Right ventricle myocardium superior (tissue), 1 donor: ENCODE measurements at regions not wholly inside any gene's neighbourhood (a gene's known extent, or its start where the extent isn't known, plus 50 kb on each side); places are given as distances from the start of the nearest gene placed in this dataset.
"Not testable (repeated sequence)": the region's sequence is repeated elsewhere in the genome, so short reads cannot be mapped to it uniquely, and the experiment has no call there.

Experiments
- ATAC-seq: fragments of 200-7000 bp; cut with Tn5 transposase; one replicate; pipeline ENCODE4 v1.9.1; 2020; ENCODE audit warnings: mild to moderate bottlenecking; ENCODE audit not compliant: poor library complexity
- DNase-seq: peaks from one replicate; pipeline ENCODE4 v3.0.0-alpha.2; 2020
- intact Hi-C: fragments of 100-400 bp; cut with DNase I; formaldehyde crosslinking; loops from one replicate; pipeline ENCODE4 v1.11.2; 2022
- donor health status: DM: no; HTN: yes; CAD: no; lungs with severe emphysema.

DNA sequence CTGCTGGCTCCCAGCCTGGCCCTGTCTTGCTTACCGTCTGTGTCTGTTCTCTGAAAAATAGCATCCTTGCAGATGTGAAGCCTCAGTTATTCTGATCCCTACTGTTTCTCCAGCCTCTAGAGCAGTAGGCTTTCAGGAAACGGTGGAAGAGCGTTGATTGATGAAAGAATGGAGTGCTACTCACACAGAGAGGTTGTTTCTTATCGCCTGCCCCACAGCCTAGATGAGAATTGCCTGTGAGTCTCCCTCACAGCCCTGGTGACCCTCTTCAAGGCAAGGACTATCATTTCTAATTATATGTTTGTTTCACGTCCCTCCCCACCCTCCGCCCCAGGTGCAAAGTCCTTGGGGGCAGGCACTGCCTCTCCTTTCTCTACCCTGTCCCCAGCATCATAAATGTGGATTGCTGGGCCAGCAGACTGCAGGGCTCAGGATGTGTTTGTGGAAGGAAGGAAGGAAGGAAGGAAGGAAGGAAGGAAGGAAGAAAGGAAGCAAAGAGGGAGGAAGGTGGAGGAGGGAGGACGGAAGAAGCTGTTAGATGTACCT is 575.3 kb upstream of the B3GAT1 start:
- DNase-seq, result no peak
- intact Hi-C loops, result no loop called here
- no peak for ATAC-seq

GRCh38 chr11:134984421-134984820 is 572.4 kb upstream of the B3GAT1 start:
- DNase-seq (no peak), ATAC-seq (no peak)
- intact Hi-C loops, result no loop called here

DNA sequence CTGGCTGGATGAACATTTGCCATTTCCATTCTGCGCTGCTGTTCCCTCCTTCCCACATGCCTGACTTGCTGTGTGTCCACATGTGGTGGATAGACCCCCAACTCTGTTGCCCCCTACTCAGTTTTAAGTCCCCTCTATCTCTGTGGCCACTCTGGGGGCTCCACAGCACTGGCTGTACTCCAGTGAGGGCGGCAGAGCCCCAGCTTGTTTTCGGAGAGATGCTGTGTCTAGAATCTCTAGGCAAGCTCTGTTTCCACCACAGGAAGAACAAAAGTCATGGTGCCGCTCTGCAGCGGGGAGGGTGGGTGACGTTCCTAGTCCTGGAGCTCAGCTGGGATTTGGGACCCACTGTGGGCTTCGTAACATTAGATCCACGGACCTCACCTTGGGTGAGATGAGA is 570.4 kb upstream of the B3GAT1 start:
- DNase-seq, intact Hi-C loops, ATAC-seq: not testable (repeated sequence)

- DNase-seq (no peak), ATAC-seq (no peak)
- intact Hi-C loops, result no loop called here
These were observed 569.8 kb upstream of the B3GAT1 start for GRCh38 chr11:134981835-134982234.

- ATAC-seq, result no peak
- DNase-seq, result no peak
- intact Hi-C loops, result no loop called here
These were observed 569.0 kb upstream of the B3GAT1 start for GRCh38 chr11:134980819-134981710.

GRCh38 chr11:134979089-134979457 is 567.0 kb upstream of the B3GAT1 start:
- DNase-seq, intact Hi-C loops, ATAC-seq: not testable (repeated sequence)

DNA sequence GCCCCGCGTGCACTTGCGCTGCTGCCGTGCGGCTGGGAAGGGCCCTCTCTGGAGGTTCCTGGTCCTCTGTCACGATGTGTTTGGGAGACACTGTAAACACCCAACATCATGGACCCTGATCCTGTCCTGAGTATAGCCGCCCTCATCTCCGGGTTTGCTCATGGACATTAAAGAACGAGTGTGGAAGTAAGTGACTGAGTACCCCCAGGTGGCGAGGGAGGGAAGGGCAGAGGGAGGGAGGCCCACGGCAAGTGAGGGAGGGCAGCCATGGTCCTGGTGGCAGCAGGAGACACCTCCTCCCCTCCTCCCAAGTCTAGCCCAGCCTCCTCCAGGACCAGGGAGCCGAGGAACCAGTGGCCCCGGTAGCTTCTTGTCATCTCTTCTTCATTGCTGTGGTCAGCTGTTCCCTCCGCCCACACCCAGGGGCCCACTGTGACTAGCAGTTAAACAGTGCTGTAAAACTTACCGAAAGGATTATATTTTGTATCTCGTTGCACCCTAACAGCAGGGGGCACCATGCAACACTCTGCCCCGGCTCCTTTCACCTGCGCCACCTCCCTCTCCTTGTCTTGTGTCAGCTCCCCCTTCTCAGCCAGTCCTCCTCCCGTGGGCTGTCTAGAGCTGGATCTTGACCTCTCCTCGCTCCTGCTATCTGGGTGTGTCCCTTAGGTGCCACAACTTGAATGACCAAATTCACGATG is 566.5 kb upstream of the B3GAT1 start:
- DNase-seq (no peak), ATAC-seq (no peak)
- intact Hi-C loops, result no loop called here

DNA sequence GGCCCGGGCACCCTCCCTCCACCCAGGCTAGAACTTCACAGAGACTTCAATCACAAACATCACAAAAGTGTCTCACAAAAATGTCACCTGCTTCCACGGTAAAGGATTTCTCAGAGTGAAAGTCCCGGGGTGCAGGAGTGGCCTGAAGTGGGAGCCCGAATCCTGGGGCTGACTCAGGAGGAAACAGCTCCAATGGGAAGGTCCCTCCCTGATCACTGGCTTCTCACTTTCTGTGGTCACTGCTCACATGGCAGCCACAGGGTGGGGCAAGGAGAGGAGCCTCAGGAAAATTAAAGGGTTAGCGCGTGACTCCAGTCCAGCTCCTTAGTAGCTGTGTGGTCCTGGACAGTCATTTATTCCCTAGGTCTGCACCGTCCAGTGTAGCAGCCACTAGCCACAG is 564.5 kb upstream of the B3GAT1 start:
- intact Hi-C loops, result no loop called here
- no peak for DNase-seq
- no peak for ATAC-seq

DNA sequence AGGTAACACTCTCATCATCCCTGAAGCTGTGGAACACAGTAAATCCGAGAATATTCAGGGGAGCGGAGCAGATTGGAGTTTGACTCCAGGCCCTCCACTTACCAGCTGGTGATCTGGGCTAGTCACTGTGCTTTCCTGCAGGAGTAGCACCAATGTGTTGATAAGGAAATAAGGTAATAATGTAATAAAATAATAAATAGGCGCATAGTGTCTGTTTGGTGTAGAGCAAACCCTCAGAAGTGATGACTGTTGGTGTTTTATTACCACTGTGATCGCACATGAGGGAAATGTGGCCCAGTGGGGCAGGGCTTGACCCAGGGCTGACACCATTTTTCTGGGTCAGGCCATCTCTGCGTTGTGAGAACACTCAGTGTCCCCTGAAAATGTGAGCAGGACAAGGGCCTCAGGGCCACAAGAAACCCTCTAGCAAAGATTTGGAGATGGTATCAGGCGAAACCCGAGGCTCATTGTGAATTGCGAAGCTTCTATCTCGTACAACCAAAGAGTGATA is 563.9 kb upstream of the B3GAT1 start:
- ATAC-seq, result no peak

DNA sequence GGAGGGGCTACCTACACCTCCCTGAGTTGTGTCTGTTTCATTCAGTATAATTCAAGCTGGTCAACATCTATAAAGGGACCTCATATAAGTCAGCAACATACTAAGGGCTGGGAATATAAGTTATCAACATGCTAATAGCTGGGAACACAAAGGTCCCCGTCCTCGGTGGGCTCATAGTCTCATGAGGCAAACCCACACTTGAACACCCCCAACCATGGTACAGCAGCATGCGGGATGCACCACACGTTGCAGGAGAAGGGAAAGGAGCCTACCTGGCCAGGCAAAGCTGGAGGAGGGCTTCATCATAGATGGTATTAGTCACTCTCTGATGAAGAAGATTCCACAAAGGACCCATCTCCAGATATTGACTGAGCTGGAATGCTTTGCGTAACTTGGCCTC is 561.8 kb upstream of the B3GAT1 start:
- no peak for DNase-seq
- intact Hi-C loops, result no loop called here
- no peak for ATAC-seq

More for the DNA sequence above, 563.9 kb upstream of the B3GAT1 start:
- intact Hi-C loops, result no loop called here
- no peak for DNase-seq

GRCh38 chr11:134971381-134971780 is 559.3 kb upstream of the B3GAT1 start:
- DNase-seq (no peak), ATAC-seq (no peak)
- intact Hi-C loops, result no loop called here

DNA sequence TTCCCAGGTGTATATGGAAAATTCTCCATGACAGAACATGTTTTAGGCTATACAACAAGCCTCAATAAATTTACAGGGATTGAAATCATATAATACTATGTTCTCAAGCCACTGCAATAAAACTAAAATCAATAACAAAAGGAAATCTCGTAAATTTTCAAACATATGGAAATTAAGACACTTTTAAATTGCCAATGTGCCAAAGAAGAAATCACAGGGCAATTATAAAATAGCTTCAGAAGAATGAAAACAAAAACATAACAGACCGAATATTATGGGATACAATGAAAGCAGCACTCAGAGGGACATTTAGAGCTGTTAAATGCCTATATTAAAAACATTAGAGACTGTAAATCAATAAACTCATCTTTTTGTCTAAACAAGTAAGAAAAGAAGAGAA is 555.7 kb upstream of the B3GAT1 start:
- intact Hi-C loops, result no loop called here
- ATAC-seq, result no peak
- no peak for DNase-seq

- intact Hi-C loops, ATAC-seq: not testable (repeated sequence)
These were observed 549.3 kb upstream of the B3GAT1 start for GRCh38 chr11:134961386-134961785.

DNA sequence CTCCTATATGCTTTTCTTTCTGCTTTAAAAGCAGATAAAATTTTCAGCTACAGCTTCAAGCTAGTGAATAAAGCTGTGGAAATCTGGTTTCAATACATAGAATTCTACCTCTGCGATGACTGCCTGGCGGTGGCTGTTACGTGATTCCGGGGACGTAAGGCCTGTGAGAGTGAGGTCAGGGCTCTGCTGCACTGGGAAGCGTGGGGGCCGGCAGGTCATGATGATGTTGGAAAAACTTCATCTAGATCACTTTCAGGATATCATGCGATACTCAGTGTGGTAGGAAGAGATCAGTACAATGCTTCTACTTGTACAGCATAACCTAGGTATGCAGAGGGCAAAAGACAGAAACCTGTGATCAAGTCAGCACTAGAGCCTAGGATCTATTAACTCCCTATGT is 546.8 kb upstream of the B3GAT1 start:
- DNase-seq (no peak), ATAC-seq (no peak)
- intact Hi-C loops, result no loop called here

More at GRCh38 chr11:134961386-134961785, 549.3 kb upstream of the B3GAT1 start:
- not testable (repeated sequence) for DNase-seq

- no peak for ATAC-seq
- DNase-seq, result no peak
- intact Hi-C loops, result no loop called here
These were observed 546.2 kb upstream of the B3GAT1 start for GRCh38 chr11:134958336-134958640.

DNA sequence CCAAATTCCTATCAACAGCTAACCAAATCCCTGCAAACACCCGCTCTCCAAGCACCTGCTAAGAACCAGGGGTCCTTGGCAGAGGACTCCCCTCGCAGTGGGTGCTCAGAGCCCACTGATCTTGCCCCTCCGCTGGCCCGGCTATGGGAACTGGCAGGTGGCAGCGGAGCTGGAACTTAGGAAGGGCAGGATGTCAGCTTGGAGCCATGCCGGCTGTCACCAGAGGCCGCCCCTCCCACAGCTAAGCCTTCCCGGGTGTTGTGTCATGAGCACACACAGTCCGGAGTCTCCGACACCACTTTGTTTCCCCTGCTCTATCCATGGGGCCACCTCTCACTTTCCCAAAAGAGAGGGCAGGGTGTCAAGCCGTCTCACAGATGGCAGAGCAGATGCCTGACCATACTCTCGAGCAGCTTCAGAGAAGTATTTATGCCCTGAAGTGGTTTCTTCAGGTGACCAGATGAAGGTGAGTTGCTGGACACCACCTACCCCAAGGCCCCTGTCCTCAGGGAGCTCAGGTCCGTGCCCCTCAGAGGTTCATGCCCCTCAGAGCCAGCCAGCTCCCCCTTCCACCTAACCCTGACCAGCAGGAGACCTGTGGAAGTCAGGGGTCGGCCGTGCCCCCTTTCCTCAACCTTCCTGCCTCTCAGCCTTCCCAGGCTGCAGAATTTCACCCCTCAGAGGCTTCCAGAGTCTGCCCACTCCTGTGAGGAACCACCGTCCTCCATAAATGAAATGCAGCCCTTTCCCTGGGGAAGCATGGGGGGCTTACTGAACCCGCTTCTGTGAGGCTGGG is 545.7 kb upstream of the B3GAT1 start:
- no peak for DNase-seq
- intact Hi-C loops, result no loop called here
- no peak for ATAC-seq

DNA sequence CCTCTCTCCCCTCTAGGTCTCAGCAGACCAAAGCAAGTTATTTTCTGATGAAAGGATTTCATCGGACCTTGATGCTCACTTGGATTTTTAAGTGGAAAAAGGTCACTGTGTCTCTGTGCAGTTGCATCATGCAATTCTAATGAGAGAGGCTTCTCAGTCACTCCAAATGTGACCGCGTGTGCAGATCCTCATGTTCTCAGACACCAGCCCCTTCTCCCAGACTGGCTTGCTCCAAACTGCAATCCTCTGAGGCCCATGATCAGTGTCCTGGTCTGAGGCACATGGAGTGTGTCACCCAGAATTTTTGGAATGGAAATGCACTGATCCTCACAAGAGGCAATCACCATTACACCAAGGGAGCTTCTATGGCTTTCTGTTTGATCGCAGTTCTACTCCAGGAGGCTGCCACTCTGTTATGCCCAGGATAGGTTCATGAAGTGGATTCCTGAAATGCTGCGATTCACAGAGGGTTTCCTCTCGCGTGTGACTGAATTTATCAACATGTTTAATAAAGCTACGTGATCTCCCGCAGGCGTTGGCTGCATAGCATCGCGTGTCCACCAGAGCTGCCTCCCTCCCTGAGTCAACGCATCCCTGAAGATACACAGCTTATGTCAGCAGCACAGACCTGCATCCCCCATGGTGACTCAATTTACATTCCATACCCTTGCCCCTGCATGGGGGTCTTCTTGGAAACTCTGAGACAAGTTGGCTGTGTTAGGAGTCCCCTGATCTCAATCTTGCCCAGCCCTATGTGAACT is 544.6 kb upstream of the B3GAT1 start:
- no peak for ATAC-seq
- DNase-seq, result no peak
- intact Hi-C loops, result no loop called here

GRCh38 chr11:134955970-134956369 is 543.9 kb upstream of the B3GAT1 start:
- intact Hi-C loops, ATAC-seq, DNase-seq: not testable (repeated sequence)
